Brain microvascular endothelial cell (primary cell): ENCODE measurements at regions not wholly inside any gene's neighbourhood (a gene's known extent, or its start where the extent isn't known, plus 50 kb on each side); places are given as distances from the start of the nearest gene placed in this dataset.

Experiments used
- DNase-seq: peaks from one replicate; pipeline ENCODE4 v3.0.0-alpha.2; 2020
- H3K27ac ChIP-seq: fragments of 250-450 bp; sonication (Bioruptor Pico); 2 replicates; pipeline ENCODE4 v1.5.1; 2020; ENCODE audit warnings: mild to moderate bottlenecking, moderate library complexity
- H3K27me3 ChIP-seq: fragments of 250-450 bp; sonication (Bioruptor Pico); replicated peaks from 2 replicates; pipeline ENCODE4 v1.5.1; 2020; ENCODE audit warnings: mild to moderate bottlenecking
- H3K36me3 ChIP-seq: fragments of 250-450 bp; sonication (Bioruptor Pico); replicated peaks from 2 replicates; pipeline ENCODE4 v1.5.1; 2020; ENCODE audit warnings: mild to moderate bottlenecking
- H3K4me3 ChIP-seq: 2 replicates; pipeline ENCODE4 v1.5.1; 2011; ENCODE audit warnings: low read depth, mild to moderate bottlenecking, control low read depth, low read length, moderate library complexity
- in situ Hi-C: cut with HindIII; loops from 2 replicates; pipeline ENCODE4 v1.10.0; 2017; ENCODE audit warnings: low sequenced_read_pairs, low pct_ligation_motif_present
- TF ChIP-seq, protein P1 (sequence below): IDR thresholded peaks from 2 replicates; pipeline ENCODE4 v1.5.1; 2011; ENCODE audit warnings: low read depth, mild to moderate bottlenecking, moderate library complexity, low read length, control low read depth, inconsistent platforms; ENCODE audit errors: missing control alignments

DNA sequence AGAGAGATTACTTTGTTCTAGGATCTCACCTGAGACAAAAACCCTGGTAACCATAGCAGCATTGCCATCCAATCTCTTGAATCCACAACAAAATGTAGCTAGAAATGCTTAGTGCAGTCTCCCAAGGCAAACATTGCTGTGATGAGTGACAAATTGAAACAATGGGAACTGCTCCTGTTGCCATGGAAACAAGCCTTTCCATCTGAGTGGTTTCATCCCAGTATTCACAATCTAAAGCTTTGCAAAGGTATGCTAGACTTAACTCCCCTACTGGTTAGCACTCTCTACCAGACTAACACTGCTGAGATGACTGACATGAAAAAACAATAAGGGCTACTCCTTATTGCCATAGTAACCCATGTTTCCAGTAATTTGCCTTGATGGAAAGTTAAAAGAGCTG lies 172.6 kb upstream of the CNTN3 start:
- Histone ChIP-seq H3K4me3 (no peak overlapping the region), H3K27ac (no peak overlapping the region), H3K36me3 (no peaks in the 10 kb centered on the region), H3K27me3 (no peaks in the 10 kb centered on the region)
- TF ChIP-seq, protein P1, sequence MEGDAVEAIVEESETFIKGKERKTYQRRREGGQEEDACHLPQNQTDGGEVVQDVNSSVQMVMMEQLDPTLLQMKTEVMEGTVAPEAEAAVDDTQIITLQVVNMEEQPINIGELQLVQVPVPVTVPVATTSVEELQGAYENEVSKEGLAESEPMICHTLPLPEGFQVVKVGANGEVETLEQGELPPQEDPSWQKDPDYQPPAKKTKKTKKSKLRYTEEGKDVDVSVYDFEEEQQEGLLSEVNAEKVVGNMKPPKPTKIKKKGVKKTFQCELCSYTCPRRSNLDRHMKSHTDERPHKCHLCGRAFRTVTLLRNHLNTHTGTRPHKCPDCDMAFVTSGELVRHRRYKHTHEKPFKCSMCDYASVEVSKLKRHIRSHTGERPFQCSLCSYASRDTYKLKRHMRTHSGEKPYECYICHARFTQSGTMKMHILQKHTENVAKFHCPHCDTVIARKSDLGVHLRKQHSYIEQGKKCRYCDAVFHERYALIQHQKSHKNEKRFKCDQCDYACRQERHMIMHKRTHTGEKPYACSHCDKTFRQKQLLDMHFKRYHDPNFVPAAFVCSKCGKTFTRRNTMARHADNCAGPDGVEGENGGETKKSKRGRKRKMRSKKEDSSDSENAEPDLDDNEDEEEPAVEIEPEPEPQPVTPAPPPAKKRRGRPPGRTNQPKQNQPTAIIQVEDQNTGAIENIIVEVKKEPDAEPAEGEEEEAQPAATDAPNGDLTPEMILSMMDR, result no peak
- in situ Hi-C loops, result no loop called here
- DNase-seq, result no peak

GRCh38 chr3:74771401-74771800 lies 156.9 kb upstream of the CNTN3 start:
- no peaks in the 10 kb centered on the region for H3K36me3 ChIP-seq
- in situ Hi-C loops, result no loop called here
- no peaks in the 10 kb centered on the region for H3K27me3 ChIP-seq
- H3K4me3 ChIP-seq, result no peak overlapping the region
- H3K27ac ChIP-seq, result no peak overlapping the region
- TF ChIP-seq, protein P1, result no peak
- DNase-seq, result no peak

- no peak for DNase-seq
- Histone ChIP-seq H3K4me3 (no peak overlapping the region), H3K27ac (no peak overlapping the region), H3K27me3 (no peaks in the 10 kb centered on the region), H3K36me3 (no peaks in the 10 kb centered on the region)
- TF ChIP-seq, protein P1, result no peak
- in situ Hi-C loops, result no loop called here
Measured at GRCh38 chr3:74768010-74768409, 153.6 kb upstream of the CNTN3 start.

GRCh38 chr3:74766405-74766804 lies 151.9 kb upstream of the CNTN3 start:
- no peak for DNase-seq
- no peaks in the 10 kb centered on the region for H3K36me3 ChIP-seq
- H3K27ac ChIP-seq, result no peak overlapping the region
- in situ Hi-C loops, result no loop called here
- TF ChIP-seq, protein P1, result no peak
- no peaks in the 10 kb centered on the region for H3K27me3 ChIP-seq
- no peak overlapping the region for H3K4me3 ChIP-seq

GRCh38 chr3:74763830-74764229 lies 149.4 kb upstream of the CNTN3 start:
- H3K27ac ChIP-seq, result no peak overlapping the region
- DNase-seq, result no peak
- in situ Hi-C loops, result no loop called here
- no peaks in the 10 kb centered on the region for H3K27me3 ChIP-seq
- no peak overlapping the region for H3K4me3 ChIP-seq
- no peaks in the 10 kb centered on the region for H3K36me3 ChIP-seq
- TF ChIP-seq, protein P1, result no peak

GRCh38 chr3:74756674-74757073 lies 142.2 kb upstream of the CNTN3 start:
- Histone ChIP-seq H3K27ac (no peak overlapping the region), H3K4me3 (no peak overlapping the region), H3K36me3 (no peaks in the 10 kb centered on the region), H3K27me3 (no peaks in the 10 kb centered on the region)
- DNase-seq, result no peak
- in situ Hi-C loops, result no loop called here
- TF ChIP-seq, protein P1, result no peak
